BJ (cell line): ENCODE measurements at regions not wholly inside any gene's neighbourhood (a gene's known extent, or its start where the extent isn't known, plus 50 kb on each side); places are given as distances from the start of the nearest gene placed in this dataset.

Source experiments
- CTCF ChIA-PET: fragments of 350-600 bp; formaldehyde crosslinking; extraction: SDS; loops from one replicate; lab custom pipeline; 2021; ENCODE audit warnings: antibody characterized with exemption, inconsistent platforms; lab: Yijun Ruan, JAX
- POLR2A ChIA-PET: fragments of 300-600 bp; sonication (Branson Sonifier 250); formaldehyde crosslinking; extraction: SDS; loops from one replicate; lab custom pipeline; 2021; ENCODE audit warnings: antibody characterized with exemption; lab: Charles Lee
- DNase-seq: peaks from one replicate; pipeline ENCODE4 v3.0.0-alpha.2; 2011; ENCODE audit warnings: low read depth
- H3K27me3 ChIP-seq: 2 replicates; pipeline ENCODE4 v1.6.0; 2011; ENCODE audit warnings: low read length; ENCODE audit not compliant: control insufficient read depth, insufficient read depth
- H3K36me3 ChIP-seq: 2 replicates; pipeline ENCODE4 v1.5.1; 2011; ENCODE audit warnings: low read length; ENCODE audit not compliant: control insufficient read depth, insufficient read depth
- H3K4me3 ChIP-seq: 2 replicates; pipeline ENCODE4 v1.5.1; 2011; ENCODE audit warnings: low read depth, mild to moderate bottlenecking, control low read depth, low read length
- TF ChIP-seq, protein P1 (sequence below): IDR thresholded peaks from 2 replicates; pipeline ENCODE4 v1.5.1; 2011; ENCODE audit warnings: low read depth, mild to moderate bottlenecking, control low read depth, inconsistent platforms, low read length, moderate library complexity; ENCODE audit not compliant: insufficient read depth

GRCh38 chr21:24840287-24840686, 767.0 kb downstream of the MRPL39 start:
- no peak for DNase-seq
- Histone ChIP-seq H3K27me3 (no peaks in the 10 kb centered on the region), H3K36me3 (no peaks in the 10 kb centered on the region), H3K4me3 (no peak overlapping the region)
- ChIA-PET POLR2A (no interaction called here), CTCF (no interaction called here)
- TF ChIP-seq, protein P1, sequence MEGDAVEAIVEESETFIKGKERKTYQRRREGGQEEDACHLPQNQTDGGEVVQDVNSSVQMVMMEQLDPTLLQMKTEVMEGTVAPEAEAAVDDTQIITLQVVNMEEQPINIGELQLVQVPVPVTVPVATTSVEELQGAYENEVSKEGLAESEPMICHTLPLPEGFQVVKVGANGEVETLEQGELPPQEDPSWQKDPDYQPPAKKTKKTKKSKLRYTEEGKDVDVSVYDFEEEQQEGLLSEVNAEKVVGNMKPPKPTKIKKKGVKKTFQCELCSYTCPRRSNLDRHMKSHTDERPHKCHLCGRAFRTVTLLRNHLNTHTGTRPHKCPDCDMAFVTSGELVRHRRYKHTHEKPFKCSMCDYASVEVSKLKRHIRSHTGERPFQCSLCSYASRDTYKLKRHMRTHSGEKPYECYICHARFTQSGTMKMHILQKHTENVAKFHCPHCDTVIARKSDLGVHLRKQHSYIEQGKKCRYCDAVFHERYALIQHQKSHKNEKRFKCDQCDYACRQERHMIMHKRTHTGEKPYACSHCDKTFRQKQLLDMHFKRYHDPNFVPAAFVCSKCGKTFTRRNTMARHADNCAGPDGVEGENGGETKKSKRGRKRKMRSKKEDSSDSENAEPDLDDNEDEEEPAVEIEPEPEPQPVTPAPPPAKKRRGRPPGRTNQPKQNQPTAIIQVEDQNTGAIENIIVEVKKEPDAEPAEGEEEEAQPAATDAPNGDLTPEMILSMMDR: no peak

DNA sequence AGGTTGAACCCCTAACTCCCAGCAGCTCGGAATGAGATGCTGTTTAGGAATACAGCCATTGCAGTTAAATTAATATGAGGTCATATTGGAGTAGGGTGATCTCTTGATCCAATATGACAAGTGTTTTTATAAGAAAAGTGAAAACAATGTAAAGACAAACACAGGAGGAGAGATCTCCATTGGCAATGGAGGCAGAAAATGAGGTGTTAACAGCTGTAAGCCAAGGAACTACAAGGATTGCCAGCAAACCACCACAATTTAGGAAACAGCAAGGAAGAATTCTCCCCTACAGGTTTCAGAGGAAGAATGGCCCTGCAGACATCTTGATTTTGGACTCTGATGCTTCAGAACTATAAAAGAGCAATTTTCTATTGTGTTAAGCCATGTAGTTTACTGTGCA, 774.3 kb downstream of the MRPL39 start:
- Histone ChIP-seq H3K4me3 (no peak overlapping the region), H3K27me3 (no peaks in the 10 kb centered on the region), H3K36me3 (no peaks in the 10 kb centered on the region)
- TF ChIP-seq, protein P1: no peak
- ChIA-PET POLR2A (no interaction called here), CTCF (interaction anchor here (1.1 kb wide), 1 partner anchor 14 kb away, joined by 3 read pairs; no protein-coding TSS in a partner anchor)
- no peak for DNase-seq

GRCh38 chr21:24829397-24829796, 777.9 kb downstream of the MRPL39 start:
- TF ChIP-seq, protein P1: no peak
- POLR2A ChIA-PET: no interaction called here
- no peaks in the 10 kb centered on the region for H3K27me3 ChIP-seq
- H3K4me3 ChIP-seq: no peak overlapping the region
- H3K36me3 ChIP-seq: no peaks in the 10 kb centered on the region
- CTCF ChIA-PET: no interaction called here
- no peak for DNase-seq

DNA sequence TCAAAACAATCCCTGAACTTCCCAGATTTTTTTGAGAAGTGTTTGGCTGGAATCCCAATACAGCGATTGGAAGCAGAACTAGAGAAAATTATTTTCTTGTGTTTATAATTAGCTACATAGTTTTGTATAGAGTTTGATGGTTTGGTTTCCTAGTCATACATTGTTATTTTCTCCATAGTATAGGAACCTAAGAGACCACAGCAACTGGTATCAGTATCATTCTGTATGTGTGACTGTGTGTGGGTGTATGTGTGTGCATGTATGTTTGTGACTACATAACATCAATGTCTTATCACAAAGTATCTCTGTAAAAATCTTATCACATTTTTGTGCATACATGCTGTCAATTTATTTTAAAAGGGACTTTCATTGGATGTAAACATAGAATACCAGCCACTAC, 780.5 kb downstream of the MRPL39 start:
- H3K4me3 ChIP-seq: no peak overlapping the region
- TF ChIP-seq, protein P1: no peak
- ChIA-PET POLR2A (no interaction called here), CTCF (no interaction called here)
- no peaks in the 10 kb centered on the region for H3K27me3 ChIP-seq
- no peak for DNase-seq
- no peaks in the 10 kb centered on the region for H3K36me3 ChIP-seq

- ChIA-PET CTCF (interaction anchor here (0.5 kb wide), 1 partner anchor 228 kb away, joined by 4 read pairs; no protein-coding TSS in a partner anchor), POLR2A (no interaction called here)
- no peaks in the 10 kb centered on the region for H3K36me3 ChIP-seq
- no peaks in the 10 kb centered on the region for H3K27me3 ChIP-seq
- no peak for DNase-seq
- H3K4me3 ChIP-seq: no peak overlapping the region
- TF ChIP-seq, protein P1: no peak
Measured at GRCh38 chr21:24825348-24825747, 781.9 kb downstream of the MRPL39 start.
